ENCODE measurements at regions not wholly inside any gene's neighbourhood (a gene's known extent, or its start where the extent isn't known, plus 50 kb on each side); places are given as distances from the start of the nearest gene placed in this dataset.

DNA sequence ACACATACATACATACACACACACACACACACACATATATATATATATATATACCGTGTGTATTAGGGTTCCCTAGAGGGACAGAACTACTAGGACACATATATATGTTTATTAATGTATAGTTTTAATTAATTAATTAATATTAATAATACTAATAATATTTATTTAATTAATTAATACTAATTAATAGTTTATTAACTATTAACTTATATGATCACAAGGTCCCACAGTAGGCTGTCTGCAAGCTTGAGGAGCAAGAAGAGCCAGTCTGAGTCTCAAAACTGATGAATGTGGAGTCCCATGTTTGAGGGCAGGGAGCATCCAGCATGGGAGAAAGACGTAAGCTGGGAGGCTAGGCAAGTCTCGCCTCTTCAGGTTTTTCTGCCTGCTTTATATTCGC, 398.0 kb upstream of the KIF2A start:
- H3K18ac ChIP-seq (ENCODE audit: extremely low read depth, low read length): no peak overlapping the region
- H3K14ac ChIP-seq (ENCODE audit: insufficient read length): no peak overlapping the region
- no peaks in the 10 kb centered on the region for H3K4me1 ChIP-seq (replicated peaks in 1 of 4; ENCODE audit: control insufficient read depth in 3 of 4, insufficient read depth in 4 of 4, low read length in 3 of 4)
- no peak overlapping the region for H3K4me3 ChIP-seq (ENCODE audit: extremely low read depth in 1 of 4, insufficient read depth in 2 of 4, low read depth in 3 of 4, low read length in 4 of 4)
- DNase-seq (ENCODE audit: low read depth in 1 of 2, low spot score in 2 of 2) (no peak), FAIRE-seq (no peak)
- H3K36me3 ChIP-seq (ENCODE audit: control insufficient read depth in 2 of 4, insufficient read depth in 4 of 4, low read length in 3 of 4): no peaks in the 10 kb centered on the region
- no peak overlapping the region for H2AK5ac ChIP-seq (ENCODE audit: low read depth, low read length)
- H2BK20ac ChIP-seq (ENCODE audit: low read length): no peak overlapping the region
- no peak overlapping the region for H2AFZ ChIP-seq (ENCODE audit: low read length)
- ChIA-PET POLR2A (ENCODE audit: partially characterized antibody) (no interaction called here), CTCF (ENCODE audit: partially characterized antibody) (interaction anchor here (0.8 kb wide), 1 partner anchor 9 kb away, joined by 3 read pairs; no protein-coding TSS in a partner anchor)
- no peak overlapping the region for H3K4ac ChIP-seq (replicated peaks; ENCODE audit: insufficient read length, low read depth, low read length)
- no peak overlapping the region for H4K91ac ChIP-seq (replicated peaks; ENCODE audit: insufficient read length, low read length)
- 87% methylated on average over 4 of the region's 4 CpGs; no CpG with 5 or more reads in 1 of the 2 experiments for WGBS, 2 experiments (ENCODE audit: extremely low coverage in 1 of 2, insufficient coverage in 1 of 2, insufficient read length in 1 of 2, insufficient replicate concordance in 2 of 2, low coverage in 1 of 2, low lambda C conversion rate in 2 of 2, missing lambda C conversion rate in 1 of 2)
- H4K20me1 ChIP-seq (replicated peaks in 1 of 2; ENCODE audit: control insufficient read depth in 1 of 2, insufficient read depth in 2 of 2, low read length in 2 of 2): no peaks in the 10 kb centered on the region
- TF ChIP-seq SIRT6 (IDR thresholded peaks at IDR 0.05; ENCODE audit: low read length): no peak
- no peak overlapping the region for H3K4me2 ChIP-seq (ENCODE audit: insufficient read depth in 1 of 2, low read depth in 2 of 2, low read length in 2 of 2)
- H3K27ac ChIP-seq (ENCODE audit: low read depth, low read length): no peak overlapping the region
- no peak overlapping the region for H4K5ac ChIP-seq (ENCODE audit: insufficient read length, low read depth, low read length)
- H3K27me3 ChIP-seq (replicated peaks in 1 of 4; ENCODE audit: control insufficient read depth in 3 of 4, extremely low read depth in 1 of 4, insufficient read depth in 3 of 4, low read length in 3 of 4): no peaks in the 10 kb centered on the region
- H3K23ac ChIP-seq (ENCODE audit: insufficient read length): no peak overlapping the region
- no peak overlapping the region for H2BK5ac ChIP-seq (ENCODE audit: low read depth, low read length)
- no peaks in the 10 kb centered on the region for H3K79me1 ChIP-seq (ENCODE audit: low read depth, low read length)
- H2BK15ac ChIP-seq (ENCODE audit: low read length): no peak overlapping the region
- no peak overlapping the region for H3K56ac ChIP-seq (replicated peaks; ENCODE audit: insufficient read length, low read depth, low read length)
- no peaks in the 10 kb centered on the region for H3K23me2 ChIP-seq (ENCODE audit: low read depth, low read length)
- H2BK12ac ChIP-seq (ENCODE audit: low read depth, low read length): no peak overlapping the region
- no peak overlapping the region for H4K8ac ChIP-seq (ENCODE audit: extremely low read depth, insufficient read depth, low read length)
- peaks cover 3 to 5% of the 10 kb centered on the region in 2 experiments; a peak in 2 of 4 replicates for H3K9me3 ChIP-seq (ENCODE audit: insufficient read depth in 2 of 2, low read depth in 1 of 2, low read length in 1 of 2)
- H3K79me2 ChIP-seq (ENCODE audit: control insufficient read depth in 1 of 2, insufficient read depth in 2 of 2, low read length in 2 of 2): no peaks in the 10 kb centered on the region
- H2BK120ac ChIP-seq (replicated peaks; ENCODE audit: low read depth, low read length): no peak overlapping the region
- H3K9ac ChIP-seq (replicated peaks in 1 of 4; ENCODE audit: extremely low read depth in 1 of 4, low read depth in 3 of 4, low read length in 3 of 4): no peak overlapping the region
